ENCODE measurements at regions not wholly inside any gene's neighbourhood (a gene's known extent, or its start where the extent isn't known, plus 50 kb on each side); places are given as distances from the start of the nearest gene placed in this dataset.
A peak's percentile ranks its signal among the peaks of the same experiment; 100 is the strongest.

DNA sequence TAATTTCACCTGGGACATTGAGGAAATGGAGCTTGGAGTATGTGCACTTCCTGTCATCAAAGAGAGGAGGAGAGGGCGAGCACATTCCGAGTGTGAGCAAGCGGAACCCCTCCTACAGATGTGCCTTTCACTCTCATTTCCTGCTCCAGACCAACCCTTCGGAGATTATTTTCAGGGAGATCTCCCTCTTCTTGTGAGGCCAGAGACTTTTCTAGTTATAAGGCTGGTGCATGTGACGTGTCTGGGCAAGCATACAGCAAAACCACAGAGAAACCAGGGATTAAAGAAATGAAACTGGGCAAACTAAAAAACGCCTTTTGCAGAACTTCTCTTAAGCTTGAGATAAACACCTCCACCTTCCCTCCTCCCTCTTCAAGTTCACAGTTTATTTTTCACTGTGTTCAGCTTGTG lies 409.2 kb upstream of the TCF4 start:
- no peak overlapping the region for H3K27ac ChIP-seq
- 55 to 69% (median 59%) methylated on average over 6 of the region's 6 CpGs for WGBS, 4 donors
- intact Hi-C loops (cut with DNase I): no loop called here
- DNase-seq: no peak
- no peaks in the 10 kb centered on the region for H3K4me1 ChIP-seq (replicated peaks in 1 of 2)
- no peaks in the 10 kb centered on the region for H3K9me3 ChIP-seq (replicated peaks in 1 of 3)
- TF ChIP-seq, protein P1, sequence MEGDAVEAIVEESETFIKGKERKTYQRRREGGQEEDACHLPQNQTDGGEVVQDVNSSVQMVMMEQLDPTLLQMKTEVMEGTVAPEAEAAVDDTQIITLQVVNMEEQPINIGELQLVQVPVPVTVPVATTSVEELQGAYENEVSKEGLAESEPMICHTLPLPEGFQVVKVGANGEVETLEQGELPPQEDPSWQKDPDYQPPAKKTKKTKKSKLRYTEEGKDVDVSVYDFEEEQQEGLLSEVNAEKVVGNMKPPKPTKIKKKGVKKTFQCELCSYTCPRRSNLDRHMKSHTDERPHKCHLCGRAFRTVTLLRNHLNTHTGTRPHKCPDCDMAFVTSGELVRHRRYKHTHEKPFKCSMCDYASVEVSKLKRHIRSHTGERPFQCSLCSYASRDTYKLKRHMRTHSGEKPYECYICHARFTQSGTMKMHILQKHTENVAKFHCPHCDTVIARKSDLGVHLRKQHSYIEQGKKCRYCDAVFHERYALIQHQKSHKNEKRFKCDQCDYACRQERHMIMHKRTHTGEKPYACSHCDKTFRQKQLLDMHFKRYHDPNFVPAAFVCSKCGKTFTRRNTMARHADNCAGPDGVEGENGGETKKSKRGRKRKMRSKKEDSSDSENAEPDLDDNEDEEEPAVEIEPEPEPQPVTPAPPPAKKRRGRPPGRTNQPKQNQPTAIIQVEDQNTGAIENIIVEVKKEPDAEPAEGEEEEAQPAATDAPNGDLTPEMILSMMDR (IDR thresholded peaks at IDR 0.05): peak in 1 of 6 experiments; percentile 4
- no peak for TF ChIP-seq POLR2A (IDR thresholded peaks at IDR 0.05)
- no peaks in the 10 kb centered on the region for H3K27me3 ChIP-seq
- H3K4me3 ChIP-seq: no peak overlapping the region
- no peaks in the 10 kb centered on the region for H3K36me3 ChIP-seq (replicated peaks in 1 of 2)

DNA sequence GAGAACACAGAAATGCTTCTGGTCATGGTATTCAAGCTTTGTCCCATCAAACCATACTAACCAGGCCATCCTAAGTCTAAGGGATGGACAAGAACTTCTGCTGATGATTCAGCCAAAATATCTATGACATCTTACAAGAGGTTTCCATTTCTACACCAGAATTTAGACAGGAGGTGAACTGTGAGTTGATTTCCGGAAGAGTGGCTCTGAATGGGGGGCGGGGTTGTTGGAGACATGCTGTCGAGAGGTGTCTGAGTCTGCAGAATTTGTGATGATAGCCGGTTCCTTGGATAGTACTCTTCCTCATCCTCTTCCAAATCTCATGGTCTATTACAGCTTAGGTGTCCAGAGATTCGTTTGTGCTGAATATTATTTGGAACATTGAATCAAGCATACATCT lies 408.7 kb upstream of the TCF4 start:
- Histone ChIP-seq H3K4me1 (replicated peaks in 1 of 2) (no peaks in the 10 kb centered on the region), H3K27me3 (no peaks in the 10 kb centered on the region), H3K4me3 (no peak overlapping the region), H3K27ac (no peak overlapping the region), H3K9me3 (replicated peaks in 1 of 3) (no peaks in the 10 kb centered on the region), H3K36me3 (replicated peaks in 1 of 2) (no peaks in the 10 kb centered on the region)
- 58 to 81% (median 68%) methylated on average over 5 of the region's 5 CpGs for WGBS, 4 donors
- intact Hi-C loops (cut with DNase I): no loop called here
- TF ChIP-seq POLR2A (IDR thresholded peaks at IDR 0.05): no peak
- TF ChIP-seq, protein P1 (IDR thresholded peaks at IDR 0.05): no peak
- DNase-seq: no peak

DNA sequence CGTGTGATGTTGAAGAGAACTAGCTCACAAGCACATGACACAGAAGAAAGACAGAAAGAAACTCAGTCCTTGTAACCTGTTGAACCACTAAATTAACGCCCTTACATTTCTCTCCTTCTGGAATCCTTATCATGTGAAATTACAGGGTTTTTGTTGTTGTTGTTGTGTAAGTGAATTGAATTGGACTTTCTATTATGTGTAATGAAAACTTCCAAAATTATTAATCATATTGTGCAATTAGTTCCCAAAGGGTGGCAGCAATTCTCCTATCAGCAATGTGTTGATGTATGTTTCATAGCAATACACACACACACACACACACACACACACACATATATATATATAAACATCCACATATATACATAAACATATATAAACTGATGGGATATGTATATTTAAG lies 402.2 kb upstream of the TCF4 start:
- no peak overlapping the region for H3K4me3 ChIP-seq
- TF ChIP-seq POLR2A (IDR thresholded peaks at IDR 0.05): no peak
- TF ChIP-seq, protein P1 (IDR thresholded peaks at IDR 0.05): no peak
- no peak overlapping the region for H3K27ac ChIP-seq
- no peaks in the 10 kb centered on the region for H3K4me1 ChIP-seq (replicated peaks in 1 of 2)
- intact Hi-C loops (cut with DNase I): loop anchor here in 1 of 2 donors (5.0 kb wide), 1 partner anchor 52 kb away; no protein-coding TSS in a partner anchor
- 83 to 87% (median 84%) methylated on average over 2 of the region's 2 CpGs for WGBS, 4 donors
- no peaks in the 10 kb centered on the region for H3K9me3 ChIP-seq (replicated peaks in 1 of 3)
- DNase-seq: no peak
- no peaks in the 10 kb centered on the region for H3K36me3 ChIP-seq (replicated peaks in 1 of 2)
- no peaks in the 10 kb centered on the region for H3K27me3 ChIP-seq

DNA sequence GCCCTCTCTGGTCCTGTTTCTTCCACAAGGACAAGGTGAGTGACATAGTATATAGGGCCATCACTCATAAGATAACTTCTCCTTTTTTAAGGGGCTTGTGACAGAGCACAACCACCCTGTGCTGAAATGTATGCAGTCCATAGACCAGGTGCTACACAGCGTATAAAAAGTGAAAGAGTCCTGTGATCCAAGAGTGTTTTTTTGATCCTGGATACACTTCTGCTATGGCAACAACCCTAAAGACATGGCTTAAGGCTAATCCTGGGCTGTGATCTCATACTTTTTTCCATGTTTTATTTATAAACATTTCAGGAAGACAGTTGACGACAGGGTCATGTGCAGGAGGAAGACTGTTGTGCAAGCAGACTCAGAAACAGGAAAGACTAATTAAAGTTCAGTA lies 400.5 kb upstream of the TCF4 start:
- no peak overlapping the region for H3K4me3 ChIP-seq
- 48 to 60% (median 52%) methylated on average over 2 of the region's 2 CpGs for WGBS, 4 donors
- H3K9me3 ChIP-seq (replicated peaks in 1 of 3): no peaks in the 10 kb centered on the region
- TF ChIP-seq POLR2A (IDR thresholded peaks at IDR 0.05): no peak
- TF ChIP-seq, protein P1 (IDR thresholded peaks at IDR 0.05): no peak
- H3K27ac ChIP-seq: peak overlapping the region in 1 of 5 donors; percentile 40
- no peaks in the 10 kb centered on the region for H3K4me1 ChIP-seq (replicated peaks in 1 of 2)
- no peaks in the 10 kb centered on the region for H3K36me3 ChIP-seq (replicated peaks in 1 of 2)
- intact Hi-C loops (cut with DNase I): loop anchor here in 1 of 2 donors (10.0 kb wide), 1 partner anchor 586 kb away; no protein-coding TSS in a partner anchor
- no peaks in the 10 kb centered on the region for H3K27me3 ChIP-seq
- peak in 1 of 7 donors; percentile 11 for DNase-seq
